ENCODE measurements at regions not wholly inside any gene's neighbourhood (a gene's known extent, or its start where the extent isn't known, plus 50 kb on each side); places are given as distances from the start of the nearest gene placed in this dataset.
A peak's percentile ranks its signal among the peaks of the same experiment; 100 is the strongest.

- no peak overlapping the region for H2AFZ ChIP-seq (ENCODE audit: low read depth, low read length)
- no peaks in the 10 kb centered on the region for H3K79me2 ChIP-seq (ENCODE audit: insufficient read depth, low read length)
- Mint-ChIP-seq H3K27me3 (ENCODE audit: low read depth, unreplicated experiment) (no peaks in the 10 kb centered on the region), H3K4me3 (ENCODE audit: unreplicated experiment) (no peak overlapping the region), H3K36me3 (ENCODE audit: low read depth, unreplicated experiment) (no peaks in the 10 kb centered on the region), H3K4me1 (ENCODE audit: low read depth, unreplicated experiment) (peaks cover 33% of the 10 kb centered on the region), H3K27ac (ENCODE audit: unreplicated experiment) (peak overlapping the region; percentile 21), H3K9me3 (ENCODE audit: unreplicated experiment) (peaks cover 3% of the 10 kb centered on the region)
- H3K27me3 ChIP-seq (ENCODE audit: insufficient read depth, low read length), result no peaks in the 10 kb centered on the region
- no peak overlapping the region for H3K9ac ChIP-seq (ENCODE audit: low read length)
- H3K9me3 ChIP-seq (ENCODE audit: insufficient read depth, low read depth, low read length), result no peaks in the 10 kb centered on the region
- peak overlapping the region; percentile 36 for H3K4me2 ChIP-seq (ENCODE audit: low read length)
- TF ChIP-seq EZH2 (IDR thresholded peaks at IDR 0.05; ENCODE audit: insufficient read depth, low read length) (no peak), CTCF (IDR thresholded peaks at IDR 0.05; ENCODE audit: insufficient read depth, low read depth, low read length) (no peak)
- no peak for DNase-seq (ENCODE audit: low read depth)
- no peak overlapping the region for H3K4me3 ChIP-seq (ENCODE audit: insufficient read depth, low read depth, low read length)
- H3K36me3 ChIP-seq (ENCODE audit: insufficient read depth, low read length), result no peaks in the 10 kb centered on the region
- no peak for FAIRE-seq
- H3K4me1 ChIP-seq (ENCODE audit: insufficient read depth, low read length), result peaks cover 23% of the 10 kb centered on the region
- no peak overlapping the region for H3K27ac ChIP-seq (ENCODE audit: low read depth, low read length)
- no peaks in the 10 kb centered on the region for H4K20me1 ChIP-seq (ENCODE audit: insufficient read depth, low read length)
Measured at GRCh38 chr2:17306706-17307105, 211.5 kb downstream of the RAD51AP2 start.

- no peak for TF ChIP-seq EZH2 (IDR thresholded peaks at IDR 0.05; ENCODE audit: insufficient read depth, low read length)
- TF ChIP-seq CTCF (IDR thresholded peaks at IDR 0.05; ENCODE audit: insufficient read depth, low read depth, low read length), result no peak
- H3K36me3 Mint-ChIP-seq (ENCODE audit: low read depth, unreplicated experiment), result no peaks in the 10 kb centered on the region
- Histone ChIP-seq H3K4me3 (ENCODE audit: insufficient read depth, low read depth, low read length) (no peak overlapping the region), H3K4me1 (ENCODE audit: insufficient read depth, low read length) (peaks cover 23% of the 10 kb centered on the region), H2AFZ (ENCODE audit: low read depth, low read length) (no peak overlapping the region), H3K4me2 (ENCODE audit: low read length) (no peak overlapping the region), H3K27ac (ENCODE audit: low read depth, low read length) (no peak overlapping the region), H3K9ac (ENCODE audit: low read length) (no peak overlapping the region), H3K36me3 (ENCODE audit: insufficient read depth, low read length) (no peaks in the 10 kb centered on the region), H3K79me2 (ENCODE audit: insufficient read depth, low read length) (no peaks in the 10 kb centered on the region), H3K27me3 (ENCODE audit: insufficient read depth, low read length) (no peaks in the 10 kb centered on the region), H4K20me1 (ENCODE audit: insufficient read depth, low read length) (no peaks in the 10 kb centered on the region), H3K9me3 (ENCODE audit: insufficient read depth, low read depth, low read length) (no peaks in the 10 kb centered on the region)
- H3K9me3 Mint-ChIP-seq (ENCODE audit: unreplicated experiment), result peaks cover 5% of the 10 kb centered on the region
- DNase-seq (ENCODE audit: low read depth), result no peak
- H3K27ac Mint-ChIP-seq (ENCODE audit: unreplicated experiment), result no peak overlapping the region
- no peaks in the 10 kb centered on the region for H3K27me3 Mint-ChIP-seq (ENCODE audit: low read depth, unreplicated experiment)
- H3K4me3 Mint-ChIP-seq (ENCODE audit: unreplicated experiment), result no peak overlapping the region
- peaks cover 30% of the 10 kb centered on the region for H3K4me1 Mint-ChIP-seq (ENCODE audit: low read depth, unreplicated experiment)
- no peak for FAIRE-seq
Measured at GRCh38 chr2:17306219-17306618, 212.0 kb downstream of the RAD51AP2 start.

GRCh38 chr2:17303521-17303920 lies 214.7 kb downstream of the RAD51AP2 start:
- Histone ChIP-seq H3K9me3 (ENCODE audit: insufficient read depth, low read depth, low read length) (no peaks in the 10 kb centered on the region), H3K4me1 (ENCODE audit: insufficient read depth, low read length) (peaks cover 27% of the 10 kb centered on the region), H3K27me3 (ENCODE audit: insufficient read depth, low read length) (no peaks in the 10 kb centered on the region), H3K9ac (ENCODE audit: low read length) (peak overlapping the region; percentile 13), H2AFZ (ENCODE audit: low read depth, low read length) (peak overlapping the region; percentile 37), H4K20me1 (ENCODE audit: insufficient read depth, low read length) (no peaks in the 10 kb centered on the region), H3K36me3 (ENCODE audit: insufficient read depth, low read length) (no peaks in the 10 kb centered on the region), H3K4me3 (ENCODE audit: insufficient read depth, low read depth, low read length) (no peak overlapping the region), H3K4me2 (ENCODE audit: low read length) (peak overlapping the region; percentile 75), H3K79me2 (ENCODE audit: insufficient read depth, low read length) (no peaks in the 10 kb centered on the region), H3K27ac (ENCODE audit: low read depth, low read length) (peak overlapping the region; percentile 68)
- Mint-ChIP-seq H3K9me3 (ENCODE audit: unreplicated experiment) (peaks cover 5% of the 10 kb centered on the region), H3K27me3 (ENCODE audit: low read depth, unreplicated experiment) (no peaks in the 10 kb centered on the region), H3K36me3 (ENCODE audit: low read depth, unreplicated experiment) (no peaks in the 10 kb centered on the region), H3K27ac (ENCODE audit: unreplicated experiment) (no peak overlapping the region), H3K4me3 (ENCODE audit: unreplicated experiment) (no peak overlapping the region), H3K4me1 (ENCODE audit: low read depth, unreplicated experiment) (peaks cover 36% of the 10 kb centered on the region)
- TF ChIP-seq CTCF (IDR thresholded peaks at IDR 0.05; ENCODE audit: insufficient read depth, low read depth, low read length), result no peak
- no peak for TF ChIP-seq EZH2 (IDR thresholded peaks at IDR 0.05; ENCODE audit: insufficient read depth, low read length)
- DNase-seq (ENCODE audit: low read depth), result no peak
- no peak for FAIRE-seq
